HG03196 (cell line): ENCODE measurements at regions not wholly inside any gene's neighbourhood (a gene's known extent, or its start where the extent isn't known, plus 50 kb on each side); places are given as distances from the start of the nearest gene placed in this dataset.
A peak's percentile ranks its signal among the peaks of the same experiment; 100 is the strongest.
"Not testable (repeated sequence)": the region's sequence is repeated elsewhere in the genome, so short reads cannot be mapped to it uniquely, and the experiment has no call there.

ENCODE experiments used
- ATAC-seq: cut with Tn5 transposase; IDR thresholded peaks from one replicate; pipeline ENCODE4 v1.9.1; 2021; ENCODE audit not compliant: unreplicated experiment

DNA sequence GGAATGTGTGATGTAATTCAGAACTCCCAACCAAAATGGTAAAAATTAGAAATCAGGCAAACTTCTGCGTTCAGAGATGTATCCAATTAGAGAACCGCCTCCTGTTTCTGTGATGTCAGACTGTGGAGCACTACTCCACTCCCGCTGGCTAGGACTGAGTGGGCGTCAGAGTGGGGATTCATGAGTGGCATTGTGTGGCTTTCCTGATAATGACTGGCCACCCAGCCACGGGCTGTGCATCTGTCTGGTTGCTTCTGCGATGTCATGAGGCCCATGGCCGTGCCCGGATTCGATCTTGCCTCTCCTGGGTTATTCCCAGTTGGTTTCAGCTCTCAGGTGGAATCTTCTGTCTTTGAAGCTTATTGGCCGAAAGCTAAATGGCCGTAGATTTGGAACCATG, 87.1 kb upstream of the KCNA1 start:
- ATAC-seq = no peak

DNA sequence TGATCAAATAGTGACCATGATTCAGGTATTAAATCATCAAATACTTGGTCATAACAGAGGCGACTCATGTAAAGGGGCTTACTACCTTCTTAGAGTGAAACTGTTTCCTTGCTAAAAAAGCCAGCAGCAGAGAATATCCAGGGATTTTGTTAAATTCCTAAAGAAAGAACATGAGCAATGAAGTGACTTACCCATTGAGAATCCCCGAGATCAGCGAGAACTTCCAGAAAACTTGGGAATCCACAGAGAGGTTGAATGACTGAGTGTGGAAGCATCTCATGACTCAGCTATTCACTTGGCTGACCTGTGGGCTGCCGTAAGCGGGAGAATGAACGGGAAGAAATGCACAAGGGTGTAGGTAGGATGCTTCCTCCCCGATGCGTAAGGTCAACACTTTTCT, 85.3 kb upstream of the KCNA1 start:
- ATAC-seq = no peak

DNA sequence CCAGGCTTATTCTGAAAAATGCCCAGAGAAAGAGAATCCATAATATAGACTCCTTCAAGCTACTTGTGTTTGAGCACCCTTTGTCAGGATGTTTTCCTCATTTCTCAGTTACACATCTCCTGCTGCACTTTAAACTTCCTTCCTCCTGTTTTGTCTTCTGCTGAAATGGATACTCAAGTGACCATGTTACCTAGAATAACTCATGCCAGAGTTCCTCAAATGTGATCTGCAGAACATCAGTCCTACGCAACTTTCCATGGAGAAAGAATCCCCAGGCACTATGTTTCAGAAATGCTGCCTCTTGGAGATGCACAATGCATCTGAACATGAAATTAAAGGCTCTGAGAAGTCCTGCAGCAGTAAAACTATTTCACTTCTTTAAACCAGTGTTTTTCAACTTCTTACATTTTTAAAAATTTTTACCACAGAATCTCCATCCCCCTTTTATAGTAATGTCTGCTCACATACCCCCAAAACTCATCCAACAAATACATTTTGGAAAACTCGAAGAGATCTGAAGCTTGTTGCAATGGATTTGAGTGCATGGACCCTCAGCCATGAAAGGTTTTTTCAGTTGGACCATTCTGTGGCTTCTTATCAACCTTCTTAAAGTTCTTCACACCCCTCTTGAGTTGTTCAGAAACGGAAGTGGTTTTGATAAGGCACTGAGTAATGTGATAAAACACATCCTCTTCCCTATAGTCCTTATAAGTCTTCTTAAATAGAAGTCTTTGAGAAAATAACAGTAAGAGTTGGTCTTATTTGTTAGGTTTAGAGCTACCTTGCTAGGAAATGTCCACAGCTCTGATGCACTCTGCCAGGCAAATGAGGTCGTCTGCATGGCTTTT, 84.5 kb upstream of the KCNA1 start:
- ATAC-seq = no peak

DNA sequence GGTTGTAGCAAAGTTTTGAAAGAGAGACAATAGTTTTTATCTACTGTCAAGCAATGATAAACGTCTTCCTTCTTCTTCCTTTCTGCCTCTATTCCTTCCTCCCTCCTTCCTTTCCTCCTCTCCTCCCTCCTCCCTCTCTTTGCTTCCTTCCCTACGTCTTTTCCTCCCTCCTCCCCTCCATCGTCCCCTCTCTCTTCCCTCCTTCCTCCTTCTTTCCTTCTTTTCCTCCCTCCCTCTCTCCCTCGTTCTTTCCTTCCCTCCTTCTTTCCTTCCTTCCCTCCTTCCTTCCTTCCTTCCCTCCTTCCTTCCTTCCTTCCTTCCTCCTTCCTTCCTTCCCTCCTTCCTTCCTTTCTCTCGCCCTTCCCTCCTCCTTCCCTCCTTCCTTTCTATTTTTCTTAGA, 82.8 kb upstream of the KCNA1 start:
- no peak for ATAC-seq

DNA sequence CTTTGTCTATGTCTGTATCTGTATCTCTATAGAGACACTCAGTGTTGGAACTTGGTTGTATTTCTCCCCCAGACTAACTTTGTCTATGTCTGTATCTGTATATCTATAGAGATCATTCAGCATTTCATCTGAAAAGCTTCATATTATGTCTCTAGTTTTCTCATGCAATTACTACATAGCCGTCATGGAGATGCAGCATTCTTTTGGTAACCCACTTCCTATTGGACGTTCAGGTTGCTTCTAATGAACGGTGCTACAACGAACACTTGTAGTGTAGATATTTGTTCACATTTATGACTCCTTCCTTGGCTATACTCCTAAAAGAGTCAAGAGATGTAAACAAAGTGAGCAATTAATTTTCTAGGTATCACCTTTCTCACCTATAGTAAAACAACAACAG, 81.5 kb upstream of the KCNA1 start:
- ATAC-seq = no peak

DNA sequence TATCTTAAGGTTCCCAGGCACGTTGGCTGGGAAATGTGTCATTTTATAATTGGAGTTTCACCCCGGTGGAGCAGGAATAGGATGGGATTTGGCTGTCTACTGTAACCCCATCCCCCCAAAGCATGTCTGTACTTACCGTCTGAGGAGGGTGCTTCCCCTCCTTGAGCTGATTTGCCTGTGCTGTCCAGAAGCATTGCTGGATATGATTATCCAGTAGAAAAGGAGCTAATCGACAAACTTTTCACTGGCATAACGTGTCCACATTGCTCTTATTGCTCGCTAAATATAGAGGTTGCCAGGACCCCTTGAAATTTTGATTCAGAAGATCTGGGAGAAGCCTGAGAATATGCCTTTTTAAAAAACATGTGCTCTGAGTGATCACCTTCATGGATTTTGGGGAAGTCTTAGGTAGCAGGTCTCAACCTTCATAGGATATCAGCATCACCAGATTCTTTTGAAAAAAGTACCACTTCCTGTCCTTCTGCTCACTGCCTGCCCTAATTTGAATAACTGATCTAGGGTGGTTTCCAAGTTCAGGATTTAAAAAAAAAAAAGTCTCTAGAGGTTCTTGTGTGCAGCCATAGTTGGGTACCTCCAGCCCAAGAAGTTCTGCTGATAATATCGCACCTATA, 80.4 kb upstream of the KCNA1 start:
- ATAC-seq = peak; percentile 74

DNA sequence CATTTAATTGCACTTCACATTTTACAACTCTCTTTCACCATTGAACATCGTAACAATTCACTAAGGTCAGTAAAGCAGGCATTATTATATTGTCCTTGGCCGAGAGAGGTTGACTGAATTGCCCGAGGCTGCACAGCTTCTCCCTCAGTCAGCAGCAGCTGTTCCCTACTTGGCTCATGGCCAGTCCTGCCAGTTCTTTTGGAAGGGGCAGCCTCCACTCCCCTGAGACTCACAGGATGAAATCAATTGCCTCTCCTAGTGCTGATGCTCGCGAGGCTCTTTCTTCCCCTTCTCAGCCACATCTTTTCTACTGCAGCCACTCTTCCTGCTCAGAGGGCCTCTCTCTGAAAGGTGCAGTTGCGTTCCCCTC, 79.9 kb upstream of the KCNA1 start:
- ATAC-seq = no peak

DNA sequence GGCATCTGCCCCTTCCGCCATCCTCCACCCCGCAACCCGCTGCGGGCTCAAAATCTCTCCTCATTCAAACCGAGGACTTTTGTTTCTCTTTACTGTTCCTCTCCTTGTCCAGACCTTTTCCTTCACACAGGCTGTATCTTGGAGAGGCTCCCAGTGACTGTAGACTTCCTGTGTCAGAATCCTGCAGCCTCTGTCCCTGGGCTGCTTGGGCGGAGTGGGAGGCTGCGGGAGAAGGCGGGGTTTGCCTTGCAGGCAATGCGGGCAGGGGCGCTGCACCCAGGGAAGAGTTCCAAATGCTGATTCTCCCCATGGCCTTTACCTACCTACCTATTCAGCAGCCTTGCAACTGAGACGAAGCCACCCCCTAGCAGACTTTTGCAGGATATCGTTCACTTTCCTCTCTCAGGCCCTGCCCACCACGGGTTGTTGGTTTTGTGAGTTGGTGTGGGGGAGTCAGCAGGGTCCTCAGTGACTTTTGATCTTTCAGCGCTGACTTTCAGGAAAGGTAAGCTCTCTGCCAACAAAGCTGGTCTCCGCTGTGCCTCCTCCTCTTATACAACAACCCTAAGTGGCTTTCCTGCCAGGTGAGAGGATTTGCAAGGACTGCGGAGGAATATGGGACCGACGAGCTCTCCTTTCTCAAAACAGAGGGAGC, 79.0 kb upstream of the KCNA1 start:
- no peak for ATAC-seq

DNA sequence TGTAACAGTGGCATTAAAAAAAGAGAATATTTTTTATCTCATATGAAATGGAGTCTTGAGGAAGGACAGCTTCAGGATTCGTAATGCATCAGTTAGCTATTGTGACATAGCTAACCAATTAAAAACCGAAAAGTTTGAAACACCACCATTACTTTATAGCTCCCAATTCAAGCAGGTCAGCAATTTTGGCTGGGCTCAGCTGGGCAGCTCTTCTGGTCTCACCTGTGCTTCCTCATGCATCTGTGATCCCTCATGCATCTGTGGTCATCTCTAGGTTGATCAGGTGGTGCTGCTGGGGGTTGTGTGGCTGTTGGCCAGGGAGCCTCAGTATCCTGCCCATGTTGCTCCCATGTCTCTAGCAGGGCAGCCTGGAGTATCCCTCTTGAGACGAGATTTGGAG, 76.7 kb upstream of the KCNA1 start:
- ATAC-seq = no peak

DNA sequence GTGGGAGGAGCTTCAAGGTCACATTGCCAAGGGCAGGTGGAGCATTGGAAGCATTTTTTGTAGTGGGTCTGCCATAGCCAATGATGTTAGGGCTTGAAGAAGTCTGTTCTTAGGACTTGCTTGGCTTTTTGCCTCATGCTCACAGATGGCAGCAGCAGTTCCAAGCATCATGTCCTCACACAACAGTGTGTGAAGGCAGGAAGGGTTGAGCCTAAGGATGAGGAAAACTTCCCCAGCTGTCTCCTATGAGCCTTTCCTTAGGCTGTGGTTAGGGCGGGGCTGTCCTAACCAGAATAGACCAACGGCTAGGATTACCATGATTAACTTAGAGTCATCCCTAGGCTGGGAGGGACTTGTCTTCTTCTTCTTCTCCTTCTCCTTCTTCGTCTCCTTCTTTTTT, 76.2 kb upstream of the KCNA1 start:
- no peak for ATAC-seq

DNA sequence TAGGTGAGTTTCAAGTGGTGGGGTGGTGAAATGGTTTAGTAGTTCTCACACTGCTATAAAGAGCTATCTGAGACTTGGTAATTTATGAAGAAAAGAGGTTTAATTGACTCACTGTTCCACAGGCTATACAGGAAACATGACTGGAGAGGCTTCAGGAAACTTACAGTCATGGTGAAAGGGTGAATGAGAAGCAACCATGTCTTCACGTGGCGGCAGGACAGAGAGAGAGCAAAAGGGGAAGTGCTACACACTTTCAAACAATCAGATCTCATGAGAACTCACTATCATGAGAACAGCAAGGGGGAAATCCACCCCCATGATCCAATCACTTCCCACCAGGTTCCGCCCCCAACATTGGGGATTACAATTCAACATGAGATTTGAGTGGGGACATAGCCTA, 67.3 kb upstream of the KCNA1 start:
- not testable (repeated sequence) for ATAC-seq

DNA sequence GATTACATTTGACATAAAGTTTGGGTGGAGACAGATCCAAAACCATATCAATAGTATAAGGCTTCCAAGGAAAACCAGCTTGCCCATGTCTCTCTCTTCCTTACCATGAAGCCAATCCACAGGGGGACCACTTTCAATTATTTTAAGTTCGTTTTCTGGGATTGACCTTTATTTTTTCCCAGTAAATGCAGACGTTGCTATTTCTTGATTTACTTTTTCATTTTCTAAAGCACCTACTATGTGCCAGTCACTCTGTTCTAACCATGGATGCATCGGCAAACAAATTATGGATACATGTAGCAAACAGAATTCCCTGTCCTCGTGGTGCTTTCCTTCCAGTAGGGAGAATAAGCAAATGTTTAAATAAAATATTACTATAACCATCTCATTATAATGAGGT, 65.8 kb upstream of the KCNA1 start:
- ATAC-seq = no peak

DNA sequence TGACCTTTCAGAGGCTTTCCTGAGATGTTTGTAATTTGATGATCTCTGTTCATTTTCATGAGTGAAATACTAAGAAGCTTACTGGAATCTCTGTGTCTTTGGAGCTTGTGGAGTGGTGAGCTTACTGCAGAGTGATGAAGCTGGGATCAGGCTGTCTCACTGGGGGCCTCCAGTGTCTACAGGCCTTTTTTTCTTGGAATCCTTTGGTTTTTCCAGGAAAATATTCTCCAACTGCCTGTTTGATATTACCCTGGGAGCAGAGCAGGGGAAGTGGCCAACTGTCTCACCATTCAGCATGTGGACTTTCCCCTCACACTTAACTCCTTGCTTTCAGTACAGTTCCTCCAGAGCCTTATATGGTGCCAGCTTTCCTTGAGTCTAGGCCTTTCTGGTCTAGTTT, 62.0 kb upstream of the KCNA1 start:
- ATAC-seq = no peak

DNA sequence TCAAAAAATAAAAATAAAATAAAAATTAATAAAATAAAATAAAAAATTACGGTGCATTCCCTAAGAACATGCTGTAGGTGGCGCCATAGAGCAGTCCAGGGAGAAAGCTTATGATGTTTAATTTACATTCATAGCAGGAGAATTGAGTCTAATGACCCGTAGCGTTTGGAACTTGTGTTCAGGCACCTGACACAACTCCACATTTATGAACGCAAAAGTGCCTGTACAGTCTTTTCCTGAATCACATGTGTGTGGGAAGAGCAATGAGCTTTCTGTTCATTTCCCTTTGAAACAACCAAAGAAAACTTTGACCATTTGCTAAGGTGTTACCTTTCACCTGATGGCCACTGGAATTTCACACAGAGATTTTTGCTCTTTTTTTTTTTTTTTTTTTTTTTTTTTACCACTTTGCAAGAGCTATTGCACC, 60.6 kb upstream of the KCNA1 start:
- no peak for ATAC-seq

DNA sequence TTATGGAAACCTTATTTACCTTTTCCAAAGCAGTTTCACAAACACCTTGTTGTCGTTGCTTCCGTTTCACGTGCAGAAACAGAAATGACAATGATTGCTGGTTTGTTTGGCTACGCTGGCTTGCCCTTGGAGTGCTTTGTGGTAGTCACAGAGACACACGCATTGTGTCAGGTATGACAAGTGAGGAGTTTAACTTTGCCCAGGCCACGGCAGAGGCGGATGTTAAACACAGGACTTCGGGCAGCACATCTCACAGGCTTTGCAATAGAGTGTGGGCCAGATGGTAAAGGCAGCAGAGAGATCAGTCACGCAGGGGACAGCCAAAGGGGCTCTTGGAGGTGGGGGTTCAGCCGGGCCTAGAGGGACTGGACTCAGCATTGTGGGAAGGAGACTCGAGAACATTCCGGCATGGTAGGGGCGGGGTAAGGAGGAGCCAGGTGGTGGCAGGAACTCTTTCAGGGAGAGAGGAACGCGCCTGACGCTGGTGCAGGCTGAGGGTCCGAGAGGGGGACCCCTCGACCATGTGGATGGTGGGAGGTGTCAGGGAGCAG, 59.8 kb upstream of the KCNA1 start:
- no peak for ATAC-seq

DNA sequence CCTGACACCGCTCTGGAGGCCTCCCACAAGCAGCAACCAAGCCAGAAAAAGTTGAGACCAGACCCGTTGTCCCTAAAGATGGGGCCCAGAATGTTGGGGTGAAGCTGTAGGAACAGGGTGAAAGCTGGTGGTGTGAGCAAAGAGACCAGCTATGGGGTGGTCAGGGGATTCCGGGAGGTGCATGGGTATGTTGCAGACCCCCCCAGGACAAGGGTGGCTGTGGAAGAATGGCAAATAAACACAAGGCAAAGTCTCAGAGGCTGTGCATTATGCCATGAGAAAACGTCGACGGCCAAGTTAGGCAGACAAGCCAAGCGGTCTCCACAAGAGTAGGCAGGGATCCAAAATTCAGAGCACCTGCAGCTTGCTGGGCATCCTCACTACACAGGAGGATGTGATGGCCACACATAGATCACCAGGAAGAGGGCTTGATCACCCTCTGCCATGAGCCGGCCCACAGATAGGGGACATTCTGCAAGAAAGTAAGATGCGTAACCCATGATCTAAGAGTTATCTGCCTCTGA, 58.8 kb upstream of the KCNA1 start:
- ATAC-seq = no peak

DNA sequence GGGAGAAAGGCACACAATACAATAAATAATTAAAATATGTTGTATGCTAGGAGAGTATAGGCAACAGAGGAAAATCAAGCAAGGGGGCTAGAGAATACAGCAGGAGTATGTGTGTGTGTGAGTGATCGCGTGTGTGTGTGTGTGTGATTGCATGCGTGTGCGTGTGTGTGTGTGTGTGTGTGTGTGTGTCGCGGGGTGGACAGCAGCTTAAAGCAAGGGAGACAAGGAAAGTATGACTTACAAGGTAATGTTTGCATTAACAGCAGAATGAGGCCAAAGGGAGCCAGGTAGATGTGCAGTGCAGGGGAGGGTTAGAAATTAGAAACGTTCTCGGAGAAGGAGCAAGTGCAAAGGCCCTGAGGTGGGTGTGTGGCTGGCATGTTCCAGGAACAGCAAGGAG, 57.4 kb upstream of the KCNA1 start:
- no peak for ATAC-seq

DNA sequence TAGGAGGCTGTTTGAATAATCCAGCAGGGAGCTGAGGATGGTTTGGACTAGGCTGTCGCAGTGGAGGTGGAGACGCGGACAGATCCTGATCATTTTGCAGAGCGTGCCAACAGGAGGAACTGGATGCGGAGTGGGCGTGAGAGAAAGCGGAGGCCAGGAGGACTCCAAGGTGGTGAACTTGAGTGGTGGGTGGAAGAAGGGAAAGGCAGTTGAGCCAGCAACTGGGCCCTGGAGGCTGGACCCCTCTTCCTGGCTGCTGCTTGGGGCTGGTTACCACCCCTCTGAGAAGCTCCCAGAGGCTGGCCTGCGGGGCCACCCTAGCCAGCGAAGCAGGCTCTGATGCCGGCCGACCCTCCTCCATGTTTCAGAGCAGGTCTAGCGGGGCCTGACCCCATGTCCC, 56.8 kb upstream of the KCNA1 start:
- ATAC-seq = no peak

DNA sequence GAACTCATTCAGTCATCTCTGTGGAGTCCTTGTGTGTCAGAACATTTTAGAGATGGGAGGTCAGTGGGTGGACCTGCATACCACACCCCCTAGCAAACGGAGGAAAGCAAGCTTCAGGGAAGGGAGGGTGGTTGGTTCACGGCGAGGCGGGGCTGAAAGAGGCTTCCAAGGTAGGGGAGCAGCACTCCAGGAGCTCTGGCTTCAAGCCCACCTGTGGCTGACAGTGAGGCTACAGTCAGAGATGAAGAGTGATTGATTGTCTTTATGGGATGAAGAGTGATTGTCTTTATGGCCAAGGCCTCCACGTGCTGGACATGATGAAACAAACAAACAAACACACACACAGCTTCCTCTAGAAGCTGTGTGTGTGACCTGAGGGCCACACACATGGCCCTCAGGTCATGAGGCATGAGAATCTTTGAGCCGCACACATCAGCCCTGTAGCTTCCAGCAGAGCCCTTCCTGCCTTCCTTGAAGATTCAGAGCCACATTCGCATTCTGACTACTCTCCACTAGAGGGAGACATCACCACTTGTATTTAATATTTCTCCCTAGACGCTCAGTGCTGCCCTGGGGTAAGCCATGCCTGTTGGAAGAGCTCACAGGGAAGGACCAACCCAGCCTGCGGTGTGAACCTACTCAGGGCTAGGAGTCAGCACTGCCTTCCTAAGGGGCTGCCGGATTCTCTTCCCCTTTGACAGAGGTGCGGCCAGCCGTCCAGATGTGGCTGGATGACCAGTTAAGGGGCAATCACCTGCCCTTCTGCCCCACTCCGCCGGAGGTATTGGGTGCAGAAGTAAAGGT, 54.4 kb upstream of the KCNA1 start:
- no peak for ATAC-seq

DNA sequence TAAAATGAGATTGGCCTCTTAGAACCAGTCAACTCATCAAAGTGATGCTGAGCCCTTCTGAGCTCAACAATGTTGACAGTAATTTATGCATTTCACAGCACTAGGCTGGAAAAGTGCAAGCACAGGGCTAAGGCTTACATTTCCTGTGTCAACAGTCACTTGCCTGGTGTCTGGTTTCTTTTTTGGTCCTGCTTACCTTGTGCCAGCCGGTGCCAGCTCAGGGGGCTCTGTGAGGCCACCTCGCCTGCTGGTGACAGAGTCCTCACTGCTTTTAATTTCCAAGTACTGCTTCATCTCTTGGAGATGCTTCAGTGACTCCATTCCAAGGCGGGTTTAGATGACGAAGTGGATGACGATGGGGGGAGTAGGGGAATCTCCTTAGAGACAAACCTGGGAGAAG, 53.1 kb upstream of the KCNA1 start:
- ATAC-seq = no peak
